ENCODE measurements at regions not wholly inside any gene's neighbourhood (a gene's known extent, or its start where the extent isn't known, plus 50 kb on each side); places are given as distances from the start of the nearest gene placed in this dataset.

GRCh38 chr18:43692099-43692690 is 414.9 kb upstream of the SYT4 start:
- intact Hi-C loops (cut with DNase I), result no loop called here
- Histone ChIP-seq H3K9me3 (peaks cover 0 to 7% (median 3%) of the 10 kb centered on the region in 4 donors), H3K36me3 (no peaks in the 10 kb centered on the region), H3K27me3 (no peaks in the 10 kb centered on the region), H3K4me1 (no peaks in the 10 kb centered on the region), H3K4me3 (no peak overlapping the region), H3K27ac (replicated peaks in 1 of 4) (no peak overlapping the region)
- DNase-seq (ENCODE audit: extremely low spot score), result no peak
- TF ChIP-seq POLR2AphosphoS5 (IDR thresholded peaks at IDR 0.05), result no peak
- TF ChIP-seq, protein P1, sequence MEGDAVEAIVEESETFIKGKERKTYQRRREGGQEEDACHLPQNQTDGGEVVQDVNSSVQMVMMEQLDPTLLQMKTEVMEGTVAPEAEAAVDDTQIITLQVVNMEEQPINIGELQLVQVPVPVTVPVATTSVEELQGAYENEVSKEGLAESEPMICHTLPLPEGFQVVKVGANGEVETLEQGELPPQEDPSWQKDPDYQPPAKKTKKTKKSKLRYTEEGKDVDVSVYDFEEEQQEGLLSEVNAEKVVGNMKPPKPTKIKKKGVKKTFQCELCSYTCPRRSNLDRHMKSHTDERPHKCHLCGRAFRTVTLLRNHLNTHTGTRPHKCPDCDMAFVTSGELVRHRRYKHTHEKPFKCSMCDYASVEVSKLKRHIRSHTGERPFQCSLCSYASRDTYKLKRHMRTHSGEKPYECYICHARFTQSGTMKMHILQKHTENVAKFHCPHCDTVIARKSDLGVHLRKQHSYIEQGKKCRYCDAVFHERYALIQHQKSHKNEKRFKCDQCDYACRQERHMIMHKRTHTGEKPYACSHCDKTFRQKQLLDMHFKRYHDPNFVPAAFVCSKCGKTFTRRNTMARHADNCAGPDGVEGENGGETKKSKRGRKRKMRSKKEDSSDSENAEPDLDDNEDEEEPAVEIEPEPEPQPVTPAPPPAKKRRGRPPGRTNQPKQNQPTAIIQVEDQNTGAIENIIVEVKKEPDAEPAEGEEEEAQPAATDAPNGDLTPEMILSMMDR (IDR thresholded peaks at IDR 0.05), result no peak
- WGBS, result 90% methylated on average over 4 of the region's 4 CpGs

GRCh38 chr18:43702399-43702798 is 425.1 kb upstream of the SYT4 start:
- intact Hi-C loops (cut with DNase I), result no loop called here
- TF ChIP-seq POLR2AphosphoS5 (IDR thresholded peaks at IDR 0.05), result no peak
- TF ChIP-seq EP300 (IDR thresholded peaks at IDR 0.05), result no peak
- TF ChIP-seq, protein P1 (IDR thresholded peaks at IDR 0.05), result no peak
- TF ChIP-seq POLR2A (IDR thresholded peaks at IDR 0.05; ENCODE audit: low read depth), result no peak
- no peak overlapping the region for H3K4me3 ChIP-seq
- H3K36me3 ChIP-seq, result no peaks in the 10 kb centered on the region
- no peaks in the 10 kb centered on the region for H3K9me3 ChIP-seq
- no peaks in the 10 kb centered on the region for H3K27me3 ChIP-seq
- DNase-seq (ENCODE audit: extremely low spot score), result no peak
- no peak overlapping the region for H3K27ac ChIP-seq (replicated peaks in 1 of 4)
- 82% methylated on average over 2 of the region's 2 CpGs for WGBS
- no peaks in the 10 kb centered on the region for H3K4me1 ChIP-seq

- no peaks in the 10 kb centered on the region for H3K9me3 ChIP-seq
- no peaks in the 10 kb centered on the region for H3K4me1 ChIP-seq
- no peak overlapping the region for H3K27ac ChIP-seq (replicated peaks in 1 of 4)
- WGBS, result 69% methylated on average over 2 of the region's 2 CpGs
- TF ChIP-seq POLR2A (IDR thresholded peaks at IDR 0.05; ENCODE audit: low read depth) (no peak), EP300 (IDR thresholded peaks at IDR 0.05) (no peak), POLR2AphosphoS5 (IDR thresholded peaks at IDR 0.05) (no peak)
- TF ChIP-seq, protein P1 (IDR thresholded peaks at IDR 0.05), result no peak
- DNase-seq (ENCODE audit: extremely low spot score), result no peak
- no peaks in the 10 kb centered on the region for H3K36me3 ChIP-seq
- intact Hi-C loops (cut with DNase I), result no loop called here
- H3K27me3 ChIP-seq, result no peaks in the 10 kb centered on the region
- no peak overlapping the region for H3K4me3 ChIP-seq
These were observed 425.8 kb upstream of the SYT4 start for GRCh38 chr18:43703050-43703449.

- H3K9me3 ChIP-seq, result no peaks in the 10 kb centered on the region
- no peaks in the 10 kb centered on the region for H3K4me1 ChIP-seq
- H3K36me3 ChIP-seq, result no peaks in the 10 kb centered on the region
- DNase-seq (ENCODE audit: extremely low spot score), result no peak
- no peaks in the 10 kb centered on the region for H3K27me3 ChIP-seq
- no peak for TF ChIP-seq POLR2A (IDR thresholded peaks at IDR 0.05; ENCODE audit: low read depth)
- TF ChIP-seq POLR2AphosphoS5 (IDR thresholded peaks at IDR 0.05), result no peak
- TF ChIP-seq, protein P1 (IDR thresholded peaks at IDR 0.05), result no peak
- no peak for TF ChIP-seq EP300 (IDR thresholded peaks at IDR 0.05)
- no peak overlapping the region for H3K27ac ChIP-seq (replicated peaks in 1 of 4)
- 79% methylated on average over 4 of the region's 4 CpGs for WGBS
- no peak overlapping the region for H3K4me3 ChIP-seq
- intact Hi-C loops (cut with DNase I), result no loop called here
These were observed 428.6 kb upstream of the SYT4 start for GRCh38 chr18:43705850-43706249.

DNA sequence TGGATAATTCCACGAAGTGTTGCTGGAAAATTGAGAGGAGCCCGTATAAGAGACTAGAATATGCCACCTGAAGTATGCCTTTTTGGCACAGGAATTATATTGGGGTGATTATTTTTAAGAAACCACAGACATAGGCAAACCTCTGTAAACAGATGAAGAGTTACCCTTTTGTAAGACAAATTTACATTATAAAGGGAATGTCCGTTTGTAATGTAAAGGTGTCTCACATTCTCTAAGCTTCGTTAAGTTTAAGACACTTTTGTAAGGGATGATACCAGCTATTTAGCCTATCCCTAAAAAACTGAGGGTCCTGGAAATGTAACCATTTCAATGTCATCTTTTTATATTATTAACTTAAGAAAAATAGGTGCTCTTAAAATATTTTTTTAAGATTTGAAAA is 432.8 kb upstream of the SYT4 start:
- H3K27me3 ChIP-seq, result no peaks in the 10 kb centered on the region
- no peaks in the 10 kb centered on the region for H3K36me3 ChIP-seq
- no peaks in the 10 kb centered on the region for H3K4me1 ChIP-seq
- no peak for TF ChIP-seq POLR2AphosphoS5 (IDR thresholded peaks at IDR 0.05)
- no peak for TF ChIP-seq EP300 (IDR thresholded peaks at IDR 0.05)
- TF ChIP-seq, protein P1 (IDR thresholded peaks at IDR 0.05), result no peak
- TF ChIP-seq POLR2A (IDR thresholded peaks at IDR 0.05; ENCODE audit: low read depth), result no peak
- H3K4me3 ChIP-seq, result no peak overlapping the region
- no peak overlapping the region for H3K27ac ChIP-seq (replicated peaks in 1 of 4)
- intact Hi-C loops (cut with DNase I), result no loop called here
- no peak for DNase-seq (ENCODE audit: extremely low spot score)
- H3K9me3 ChIP-seq, result no peaks in the 10 kb centered on the region
- 82% methylated on average over 4 of the region's 4 CpGs for WGBS
